Cardiac fibroblast (primary cell): ENCODE measurements at regions not wholly inside any gene's neighbourhood (a gene's known extent, or its start where the extent isn't known, plus 50 kb on each side); places are given as distances from the start of the nearest gene placed in this dataset.

Experiments
- DNase-seq, 2 donors: peaks; one replicate each; pipeline versions ENCODE4 v3.0.0 to v3.0.0-alpha.2; 2010; ENCODE audit warnings: low read depth in 2 of 2
- H3K4me3 ChIP-seq, 2 donors: replicated peaks in 1 of 2; 1 replicate in 1 of 2; 2 replicates in 1 of 2; pipeline ENCODE4 v1.5.1; 2011; ENCODE audit warnings: low read depth in 2 of 2, low read length in 2 of 2, mild to moderate bottlenecking in 2 of 2, moderate library complexity in 1 of 2
- TF ChIP-seq, protein P1 (sequence below): IDR thresholded peaks from one replicate; pipeline ENCODE4 v1.5.1; 2011; ENCODE audit warnings: low read depth, mild to moderate bottlenecking, low read length, inconsistent platforms

GRCh38 chr7:113717739-113718138 lies 201.1 kb downstream of the PPP1R3A start:
- TF ChIP-seq, protein P1, sequence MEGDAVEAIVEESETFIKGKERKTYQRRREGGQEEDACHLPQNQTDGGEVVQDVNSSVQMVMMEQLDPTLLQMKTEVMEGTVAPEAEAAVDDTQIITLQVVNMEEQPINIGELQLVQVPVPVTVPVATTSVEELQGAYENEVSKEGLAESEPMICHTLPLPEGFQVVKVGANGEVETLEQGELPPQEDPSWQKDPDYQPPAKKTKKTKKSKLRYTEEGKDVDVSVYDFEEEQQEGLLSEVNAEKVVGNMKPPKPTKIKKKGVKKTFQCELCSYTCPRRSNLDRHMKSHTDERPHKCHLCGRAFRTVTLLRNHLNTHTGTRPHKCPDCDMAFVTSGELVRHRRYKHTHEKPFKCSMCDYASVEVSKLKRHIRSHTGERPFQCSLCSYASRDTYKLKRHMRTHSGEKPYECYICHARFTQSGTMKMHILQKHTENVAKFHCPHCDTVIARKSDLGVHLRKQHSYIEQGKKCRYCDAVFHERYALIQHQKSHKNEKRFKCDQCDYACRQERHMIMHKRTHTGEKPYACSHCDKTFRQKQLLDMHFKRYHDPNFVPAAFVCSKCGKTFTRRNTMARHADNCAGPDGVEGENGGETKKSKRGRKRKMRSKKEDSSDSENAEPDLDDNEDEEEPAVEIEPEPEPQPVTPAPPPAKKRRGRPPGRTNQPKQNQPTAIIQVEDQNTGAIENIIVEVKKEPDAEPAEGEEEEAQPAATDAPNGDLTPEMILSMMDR = no peak

GRCh38 chr7:113715981-113716856 lies 202.6 kb downstream of the PPP1R3A start:
- TF ChIP-seq, protein P1 = no peak
- H3K4me3 ChIP-seq = no peak overlapping the region
- no peak for DNase-seq

More at GRCh38 chr7:113717739-113718138, 201.1 kb downstream of the PPP1R3A start:
- H3K4me3 ChIP-seq = no peak overlapping the region
- no peak for DNase-seq

DNA sequence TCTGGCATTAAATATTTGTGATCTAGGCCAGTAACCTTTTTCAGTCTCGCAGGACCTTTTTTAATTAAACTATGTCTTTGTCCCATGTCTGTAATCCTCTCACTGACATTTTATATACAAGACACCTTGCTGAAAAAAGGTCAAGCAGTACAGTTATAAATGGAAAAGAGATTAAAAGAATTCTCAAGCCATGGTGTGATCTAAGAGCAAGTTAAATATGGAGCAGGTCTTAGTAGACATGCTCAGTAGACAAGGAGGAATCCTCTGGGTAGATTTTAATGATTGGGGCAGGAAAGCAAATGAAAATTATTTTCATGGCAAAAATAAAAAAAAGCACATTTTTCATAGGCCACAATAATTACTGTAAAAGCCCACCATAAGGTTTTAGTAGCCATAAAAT lies 203.5 kb downstream of the PPP1R3A start:
- TF ChIP-seq, protein P1 = no peak
- H3K4me3 ChIP-seq = no peak overlapping the region
- no peak for DNase-seq

GRCh38 chr7:113710310-113711096 lies 208.3 kb downstream of the PPP1R3A start:
- H3K4me3 ChIP-seq = no peak overlapping the region
- TF ChIP-seq, protein P1 = peak; percentile 97
- DNase-seq = peak; percentile 89 to 90

DNA sequence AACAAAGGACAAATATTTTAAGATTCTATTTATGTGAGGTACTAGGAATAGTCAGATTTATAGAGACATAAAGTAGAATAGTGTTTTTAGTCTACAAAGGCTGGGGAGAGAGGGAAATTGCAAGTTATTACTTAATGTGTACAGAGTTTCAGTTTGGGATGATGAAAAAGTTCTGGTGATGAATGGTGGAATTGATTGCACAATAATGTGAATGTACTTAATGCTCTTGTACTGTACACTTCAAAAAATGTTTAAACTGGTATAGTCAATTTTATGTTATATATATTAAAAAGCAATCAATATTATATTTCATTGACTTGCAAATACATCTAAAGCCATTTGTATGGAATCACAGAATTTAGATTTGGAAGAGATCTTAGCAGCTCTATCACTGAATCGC lies 213.4 kb downstream of the PPP1R3A start:
- TF ChIP-seq, protein P1 = no peak
- no peak overlapping the region for H3K4me3 ChIP-seq
- peak in 1 of 2 donors; percentile 2 for DNase-seq

DNA sequence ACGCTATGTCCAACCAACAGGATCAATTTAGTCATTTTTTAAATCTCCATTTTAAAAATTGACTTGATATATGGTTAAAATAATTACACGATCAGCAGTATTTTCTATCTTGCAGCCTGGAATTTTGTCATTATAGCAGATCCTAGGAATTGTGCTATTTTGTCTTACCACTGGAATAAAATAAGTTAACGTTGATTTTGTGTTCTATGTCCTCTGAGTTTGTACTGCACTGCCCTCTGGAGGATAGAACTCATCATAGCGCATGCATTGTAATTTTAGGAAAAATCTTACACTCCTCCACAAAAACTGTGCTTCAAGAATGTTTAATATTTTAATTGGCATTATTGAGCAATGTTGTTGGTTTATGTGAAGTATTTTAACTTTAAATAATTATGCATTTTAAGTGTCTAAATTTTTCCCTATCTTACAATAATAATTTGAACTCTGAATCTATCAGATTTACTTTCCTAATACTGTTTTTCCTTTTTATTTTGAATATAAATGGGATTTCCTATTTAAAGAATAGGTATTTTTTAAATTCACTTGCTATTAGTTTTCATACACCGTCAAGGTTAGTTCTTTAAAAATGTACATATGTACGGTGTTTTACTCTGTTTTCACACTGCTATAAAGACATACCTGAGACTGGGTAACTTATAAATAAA lies 220.1 kb downstream of the PPP1R3A start:
- TF ChIP-seq, protein P1 = peak; percentile 71
- peak; percentile 43 to 53 for DNase-seq
- H3K4me3 ChIP-seq = no peak overlapping the region
